ENCODE measurements at regions not wholly inside any gene's neighbourhood (a gene's known extent, or its start where the extent isn't known, plus 50 kb on each side); places are given as distances from the start of the nearest gene placed in this dataset.
"Not testable (repeated sequence)": the region's sequence is repeated elsewhere in the genome, so short reads cannot be mapped to it uniquely, and the experiment has no call there.

DNA sequence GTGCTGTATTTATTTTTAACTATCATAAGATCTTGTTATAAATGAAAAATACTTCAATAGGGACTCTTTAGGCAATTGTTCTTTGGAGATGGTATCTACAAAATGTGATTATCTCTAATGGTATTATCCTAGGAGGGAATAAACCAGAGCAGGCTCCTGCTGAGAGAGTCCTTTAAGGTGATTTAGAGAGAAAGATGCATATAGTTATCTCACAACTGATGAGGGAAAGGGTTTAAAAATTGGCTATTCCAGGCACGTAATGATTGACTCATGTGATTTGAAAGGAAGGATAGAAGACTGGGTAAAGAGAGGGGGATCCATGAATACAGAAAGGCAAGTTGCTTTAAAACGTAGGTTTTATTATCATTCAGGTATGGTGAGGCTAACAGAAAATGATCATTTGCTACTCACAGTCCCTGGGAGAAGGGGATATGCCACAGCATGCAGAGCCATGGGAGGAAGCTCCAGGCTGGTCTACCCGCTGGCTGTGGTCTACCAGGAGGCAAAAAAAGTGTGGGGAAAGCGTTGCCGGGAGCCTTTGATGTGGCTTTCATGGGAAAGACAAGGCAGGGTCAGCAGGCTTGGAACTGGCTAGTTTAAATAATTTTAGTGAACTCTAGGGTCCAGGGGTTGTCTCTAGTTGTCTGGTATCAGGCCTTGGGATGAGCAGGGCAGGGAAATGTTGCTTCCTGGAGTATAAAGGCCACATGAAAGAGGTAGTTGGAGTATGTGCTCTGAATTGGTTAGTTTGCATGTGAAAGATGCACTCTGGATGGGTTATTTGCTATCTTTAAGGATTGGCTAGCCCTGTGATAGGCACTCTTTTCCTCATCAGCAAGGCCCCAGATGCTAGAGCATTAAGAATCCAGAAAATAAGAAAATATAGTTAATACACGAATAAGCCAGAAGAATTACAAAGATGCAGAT lies 798.4 kb upstream of the GRM7 start:
- DNase-seq = no peak

DNA sequence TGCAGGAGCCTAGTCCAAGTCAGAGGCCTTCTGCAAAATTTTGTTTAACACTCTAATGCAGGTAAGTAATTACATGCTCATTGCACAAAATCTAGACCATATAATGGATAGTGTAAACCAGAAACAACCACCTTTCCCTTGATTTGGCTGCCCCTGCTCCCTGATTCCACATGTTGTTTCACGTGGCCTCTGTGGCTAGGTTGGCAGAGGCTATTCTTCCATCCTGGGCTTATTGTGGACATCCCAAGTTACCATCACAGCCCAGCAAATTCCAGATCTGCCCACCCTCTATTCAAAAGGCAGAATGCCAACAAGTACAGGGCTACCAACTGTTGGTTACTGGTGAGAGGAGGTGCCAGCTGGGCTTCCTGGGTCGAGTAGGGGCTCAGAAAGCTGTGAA lies 794.5 kb upstream of the GRM7 start:
- no peak for DNase-seq

DNA sequence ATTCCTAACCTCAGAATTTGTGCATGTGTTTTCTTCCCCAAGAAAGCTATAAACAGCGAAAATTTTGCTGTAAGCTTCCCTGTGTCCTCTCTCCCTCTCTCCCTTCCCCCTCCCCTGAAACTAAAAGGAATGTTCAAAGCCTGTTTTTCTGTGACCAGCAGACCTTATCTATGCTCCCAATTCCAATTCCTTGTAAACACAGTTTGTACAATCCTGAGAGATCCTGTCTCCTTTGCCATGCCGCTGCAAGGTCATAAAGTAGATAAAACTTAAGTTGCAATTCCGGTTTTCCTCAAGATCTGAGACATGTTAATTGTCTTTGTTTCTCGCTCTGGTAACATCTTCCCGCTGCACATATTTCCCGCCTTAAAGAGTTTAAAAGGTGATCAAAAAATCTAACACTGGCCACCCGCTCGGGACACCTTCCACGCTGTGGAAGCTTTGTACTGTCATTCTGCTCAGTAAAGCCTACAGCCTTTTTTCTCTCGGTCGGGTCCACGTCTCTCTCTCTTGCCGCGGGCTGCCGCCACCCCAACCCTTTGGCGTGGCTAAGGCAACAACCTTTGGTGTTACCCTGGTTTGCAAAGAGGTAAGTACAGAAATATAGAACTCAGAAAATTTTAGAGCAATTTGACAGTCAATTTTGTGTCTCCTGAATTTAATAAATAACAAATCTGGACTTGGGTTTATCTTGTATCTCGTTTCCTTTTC lies 793.9 kb upstream of the GRM7 start:
- DNase-seq = not testable (repeated sequence)

DNA sequence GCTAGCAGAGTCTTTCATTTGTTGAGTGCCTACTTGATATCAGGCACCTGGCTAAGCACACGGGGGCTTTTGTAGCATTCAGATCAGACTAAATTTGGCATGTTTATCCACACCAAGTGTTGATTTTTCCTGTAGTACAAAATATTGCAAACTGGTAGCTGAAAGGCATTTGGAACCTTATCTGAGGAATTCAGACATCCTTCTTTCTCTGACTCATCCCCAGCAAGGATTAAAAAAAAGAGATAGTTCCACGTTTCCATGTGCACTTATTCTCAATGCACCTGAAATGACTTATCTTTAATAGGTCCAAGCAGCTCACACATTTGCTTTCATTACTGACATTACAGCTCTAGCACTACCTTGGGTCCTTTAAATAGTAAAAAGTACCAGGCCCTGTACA lies 786.0 kb upstream of the GRM7 start:
- DNase-seq = no peak

GRCh38 chr3:6078436-6078835 lies 782.5 kb upstream of the GRM7 start:
- no peak for DNase-seq

GRCh38 chr3:6079011-6079410 lies 781.9 kb upstream of the GRM7 start:
- no peak for DNase-seq

GRCh38 chr3:6079561-6080179 lies 781.2 kb upstream of the GRM7 start:
- DNase-seq = no peak

DNA sequence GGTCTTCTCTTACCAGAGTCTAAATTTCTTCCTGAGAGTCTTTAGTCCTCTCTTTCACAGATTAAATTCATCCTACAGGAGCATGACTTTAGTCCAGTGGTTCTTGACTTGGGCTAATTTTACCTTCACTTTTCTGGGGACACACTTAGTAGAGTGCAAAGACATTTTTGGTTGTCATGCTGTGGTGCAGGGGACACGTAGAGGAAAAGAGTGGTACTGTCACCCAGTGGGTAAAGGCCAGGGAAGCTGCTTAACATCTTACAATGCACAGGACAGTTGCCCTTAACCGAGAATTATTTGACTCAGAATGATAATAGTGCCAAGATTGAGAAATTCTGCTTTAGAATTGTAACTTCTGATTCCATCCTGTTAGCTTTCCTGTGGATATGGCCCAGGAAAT lies 772.5 kb upstream of the GRM7 start:
- no peak for DNase-seq

DNA sequence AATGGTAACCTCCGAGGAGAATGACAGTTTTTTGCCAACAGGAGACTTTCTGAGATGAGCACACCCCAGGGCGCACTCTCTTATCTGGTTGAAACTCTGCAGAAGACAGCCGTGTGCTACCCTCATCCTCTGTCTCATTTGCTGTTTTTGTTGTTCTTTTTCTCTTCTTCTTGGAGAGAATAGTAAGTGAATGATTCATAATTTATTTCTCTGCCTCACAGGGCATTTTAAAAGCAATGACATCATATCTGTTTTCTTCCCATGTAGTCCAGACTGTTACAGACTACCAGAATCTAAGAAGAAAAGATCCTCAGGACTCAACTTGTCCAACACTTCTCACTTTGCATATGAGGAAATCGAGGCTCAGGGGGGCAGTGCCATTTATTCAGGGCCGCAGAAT lies 771.1 kb upstream of the GRM7 start:
- DNase-seq = no peak

DNA sequence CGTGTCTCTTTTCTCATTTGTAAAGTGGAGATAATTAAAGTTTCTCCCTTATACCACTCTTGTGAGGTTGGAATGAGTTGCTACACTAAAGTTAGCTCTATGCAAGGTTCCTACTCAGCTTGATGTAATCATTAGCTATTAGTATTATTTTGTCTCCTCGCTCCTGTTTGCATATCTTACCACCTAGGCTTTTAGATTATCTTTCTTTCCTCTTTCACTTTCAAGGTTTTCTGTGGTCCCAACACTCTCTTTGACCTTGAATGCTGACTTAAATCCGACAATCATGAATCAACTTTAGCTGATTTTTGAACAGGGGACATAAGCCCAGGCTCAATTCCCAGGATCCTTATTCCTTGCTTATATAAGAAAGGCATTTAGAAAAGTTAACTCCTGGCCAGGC lies 769.7 kb upstream of the GRM7 start:
- DNase-seq = no peak

- no peak for DNase-seq
Measured at GRCh38 chr3:6095006-6095405, 765.9 kb upstream of the GRM7 start.

GRCh38 chr3:6097021-6097420 lies 763.9 kb upstream of the GRM7 start:
- DNase-seq = no peak

GRCh38 chr3:6097556-6097955 lies 763.4 kb upstream of the GRM7 start:
- DNase-seq = no peak

- DNase-seq = no peak
Measured at GRCh38 chr3:6098516-6099157, 762.3 kb upstream of the GRM7 start.

- no peak for DNase-seq
Measured at GRCh38 chr3:6099458-6100075, 761.3 kb upstream of the GRM7 start.

DNA sequence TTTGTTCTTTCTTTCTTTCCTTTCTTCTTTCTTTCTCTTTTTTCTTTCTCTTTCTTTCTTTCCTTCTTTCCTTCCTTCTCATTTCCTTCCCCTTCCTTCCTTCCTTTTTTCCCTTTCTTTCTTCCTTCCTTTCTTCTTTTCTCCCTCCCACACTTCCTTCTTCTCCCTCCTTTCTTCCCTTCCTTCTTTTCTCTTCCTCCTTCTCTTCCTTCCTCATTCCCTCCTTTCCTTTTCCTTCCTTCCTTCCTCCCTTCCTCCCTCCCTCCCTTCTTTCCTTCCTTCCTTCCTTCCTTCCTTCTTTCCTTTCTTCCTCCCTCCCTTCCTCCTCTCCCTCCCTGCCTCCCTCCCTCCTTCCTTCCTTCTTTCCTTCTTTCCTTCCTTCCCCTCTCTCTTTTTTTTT lies 755.7 kb upstream of the GRM7 start:
- no peak for DNase-seq

DNA sequence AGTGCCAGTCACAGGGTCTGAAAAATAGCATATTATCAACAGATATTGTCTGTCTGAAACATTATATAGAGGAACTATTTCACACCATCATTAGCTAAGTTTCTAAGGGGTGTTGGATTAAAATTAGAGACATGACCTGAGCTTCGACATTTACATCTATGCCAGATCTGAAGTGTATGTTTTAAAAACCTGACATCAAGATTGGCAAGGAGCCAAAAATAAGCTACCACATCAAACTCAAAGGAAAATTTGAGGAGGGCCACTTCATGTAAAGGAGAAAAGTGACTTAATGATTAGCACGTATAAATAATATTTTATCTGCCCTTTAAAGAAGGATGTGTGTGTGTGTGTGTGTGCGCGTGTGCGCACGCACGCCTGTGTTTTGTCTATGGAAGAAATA lies 752.0 kb upstream of the GRM7 start:
- DNase-seq = no peak

GRCh38 chr3:6110451-6110850 lies 750.5 kb upstream of the GRM7 start:
- DNase-seq = no peak

GRCh38 chr3:6112546-6112945 lies 748.4 kb upstream of the GRM7 start:
- DNase-seq = no peak

- DNase-seq = no peak
Measured at GRCh38 chr3:6113338-6113737, 747.6 kb upstream of the GRM7 start.

DNA sequence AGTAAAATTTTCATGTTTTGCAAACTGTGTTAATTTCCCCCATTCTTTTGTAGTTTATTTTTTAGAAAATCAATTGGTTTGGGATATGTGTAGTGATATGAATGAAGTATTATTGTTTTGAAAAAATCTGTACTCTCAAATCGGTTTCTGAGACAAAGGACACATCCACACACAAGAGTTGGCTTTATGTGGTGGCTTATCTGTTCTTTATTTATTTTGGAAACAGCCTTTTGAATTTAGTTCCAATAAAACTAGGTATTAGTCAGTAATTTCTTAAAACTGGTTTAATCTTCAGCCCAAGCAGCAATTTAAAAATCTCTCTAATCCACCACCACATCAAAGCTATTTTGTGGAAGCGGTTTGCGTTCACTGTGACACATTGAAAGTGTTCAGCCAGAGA lies 741.5 kb upstream of the GRM7 start:
- DNase-seq = no peak

DNA sequence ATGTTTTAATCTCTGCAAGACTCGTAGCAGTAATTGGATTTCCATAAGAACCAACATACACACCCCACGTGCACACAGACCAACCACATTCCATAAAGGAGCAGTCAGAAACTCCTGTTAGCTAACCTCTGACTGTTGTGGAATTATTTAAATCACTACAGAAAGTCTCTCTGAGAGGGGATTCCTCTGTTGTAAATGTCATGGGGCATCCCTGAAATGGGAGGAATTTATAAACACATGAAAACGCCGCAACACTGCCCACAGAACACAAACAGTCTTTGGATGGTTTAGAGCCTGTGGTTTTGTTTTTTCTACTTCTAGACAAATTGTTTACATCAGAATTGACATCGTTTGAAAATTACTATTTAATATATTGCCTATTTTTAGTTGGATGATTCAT lies 740.1 kb upstream of the GRM7 start:
- DNase-seq = no peak

GRCh38 chr3:6124875-6125274 lies 736.0 kb upstream of the GRM7 start:
- DNase-seq = no peak
